Nephron (organoid): ENCODE measurements at regions not wholly inside any gene's neighbourhood (a gene's known extent, or its start where the extent isn't known, plus 50 kb on each side); places are given as distances from the start of the nearest gene placed in this dataset.
A peak's percentile ranks its signal among the peaks of the same experiment; 100 is the strongest.

Experiments used
- H3K27ac Mint-ChIP-seq, 3 experiments: 2 replicates each; pipeline ENCODE4 v1.8.0; 2020; ENCODE audit warnings: mixed read lengths in 3 of 3, mild to moderate bottlenecking in 2 of 3, moderate library complexity in 1 of 3
- H3K27me3 Mint-ChIP-seq: 2 replicates; pipeline ENCODE4 v1.8.0; 2021; ENCODE audit warnings: low read depth, mild to moderate bottlenecking, moderate library complexity, mixed read lengths
- H3K36me3 Mint-ChIP-seq: 2 replicates; pipeline ENCODE4 v1.8.0; 2020; ENCODE audit warnings: low read depth, mixed read lengths
- H3K4me1 Mint-ChIP-seq: 2 replicates; pipeline ENCODE4 v1.8.0; 2020; ENCODE audit warnings: mixed read lengths
- H3K4me3 Mint-ChIP-seq, 3 experiments: 2 replicates each; pipeline ENCODE4 v1.8.0; 2020; ENCODE audit warnings: mild to moderate bottlenecking in 3 of 3, mixed read lengths in 3 of 3, moderate library complexity in 2 of 3
- H3K9me3 Mint-ChIP-seq: 2 replicates; pipeline ENCODE4 v1.8.0; 2020; ENCODE audit warnings: mixed read lengths
- CTCF ChIP-seq, 3 experiments: fragments of 200-600 bp; sonication (generic); IDR thresholded peaks; one replicate each; pipeline ENCODE4 v1.5.0; 2021; ENCODE audit warnings: antibody characterized with exemption in 3 of 3; ENCODE audit not compliant: unreplicated experiment in 3 of 3

- Mint-ChIP-seq H3K27me3 (peaks cover 3% of the 10 kb centered on the region), H3K36me3 (no peaks in the 10 kb centered on the region), H3K27ac (peak overlapping the region; percentile 21 to 69 (median 34)), H3K4me1 (peaks cover 76% of the 10 kb centered on the region), H3K9me3 (no peaks in the 10 kb centered on the region), H3K4me3 (peak overlapping the region in 1 of 3 experiments; percentile 3)
- TF ChIP-seq CTCF (IDR thresholded peaks at IDR 0.05; ENCODE audit: unreplicated experiment in 3 of 3): no peak
These were observed 316.5 kb downstream of the MTX2 start for GRCh38 chr2:176585791-176586190.

GRCh38 chr2:176589287-176589686 is 320.0 kb downstream of the MTX2 start:
- H3K27ac Mint-ChIP-seq: peak overlapping the region; percentile 28 to 43 (median 32)
- H3K27me3 Mint-ChIP-seq: peaks cover 7% of the 10 kb centered on the region
- no peak for TF ChIP-seq CTCF (IDR thresholded peaks at IDR 0.05; ENCODE audit: unreplicated experiment in 3 of 3)
- H3K4me1 Mint-ChIP-seq: peaks cover 52% of the 10 kb centered on the region
- H3K36me3 Mint-ChIP-seq: no peaks in the 10 kb centered on the region
- H3K9me3 Mint-ChIP-seq: peaks cover 5% of the 10 kb centered on the region
- H3K4me3 Mint-ChIP-seq: no peak overlapping the region

- no peaks in the 10 kb centered on the region for H3K36me3 Mint-ChIP-seq
- H3K4me3 Mint-ChIP-seq: peak overlapping the region in 2 of 3 experiments; percentile 6 to 8
- no peak for TF ChIP-seq CTCF (IDR thresholded peaks at IDR 0.05; ENCODE audit: unreplicated experiment in 3 of 3)
- peaks cover 50% of the 10 kb centered on the region for H3K4me1 Mint-ChIP-seq
- peaks cover 7% of the 10 kb centered on the region for H3K27me3 Mint-ChIP-seq
- H3K9me3 Mint-ChIP-seq: peaks cover 5% of the 10 kb centered on the region
- peak overlapping the region; percentile 28 to 43 (median 32) for H3K27ac Mint-ChIP-seq
These were observed 320.7 kb downstream of the MTX2 start for GRCh38 chr2:176589825-176590440.

GRCh38 chr2:176592216-176592615 is 323.0 kb downstream of the MTX2 start:
- no peak for TF ChIP-seq CTCF (IDR thresholded peaks at IDR 0.05; ENCODE audit: unreplicated experiment in 3 of 3)
- Mint-ChIP-seq H3K4me1 (peaks cover 40% of the 10 kb centered on the region), H3K9me3 (peaks cover 5% of the 10 kb centered on the region), H3K27ac (no peak overlapping the region), H3K27me3 (peaks cover 7% of the 10 kb centered on the region), H3K4me3 (no peak overlapping the region), H3K36me3 (no peaks in the 10 kb centered on the region)

- Mint-ChIP-seq H3K36me3 (no peaks in the 10 kb centered on the region), H3K4me1 (peaks cover 20% of the 10 kb centered on the region), H3K27ac (peak overlapping the region in 2 of 3 experiments; percentile 4 to 10), H3K27me3 (peaks cover 13% of the 10 kb centered on the region), H3K9me3 (peaks cover 5% of the 10 kb centered on the region), H3K4me3 (no peak overlapping the region)
- no peak for TF ChIP-seq CTCF (IDR thresholded peaks at IDR 0.05; ENCODE audit: unreplicated experiment in 3 of 3)
These were observed 326.7 kb downstream of the MTX2 start for GRCh38 chr2:176595986-176596385.

GRCh38 chr2:176597916-176598315 is 328.7 kb downstream of the MTX2 start:
- H3K4me3 Mint-ChIP-seq: no peak overlapping the region
- no peak for TF ChIP-seq CTCF (IDR thresholded peaks at IDR 0.05; ENCODE audit: unreplicated experiment in 3 of 3)
- peaks cover 17% of the 10 kb centered on the region for H3K4me1 Mint-ChIP-seq
- H3K27me3 Mint-ChIP-seq: peaks cover 6% of the 10 kb centered on the region
- peaks cover 5% of the 10 kb centered on the region for H3K9me3 Mint-ChIP-seq
- H3K27ac Mint-ChIP-seq: no peak overlapping the region
- no peaks in the 10 kb centered on the region for H3K36me3 Mint-ChIP-seq
